HG02759 (cell line): ENCODE measurements at regions not wholly inside any gene's neighbourhood (a gene's known extent, or its start where the extent isn't known, plus 50 kb on each side); places are given as distances from the start of the nearest gene placed in this dataset.
"Not testable (repeated sequence)": the region's sequence is repeated elsewhere in the genome, so short reads cannot be mapped to it uniquely, and the experiment has no call there.

Experiments
- ATAC-seq: cut with Tn5 transposase; IDR thresholded peaks from one replicate; pipeline ENCODE4 v1.9.1; 2021; ENCODE audit warnings: mild to moderate bottlenecking, moderate library complexity; ENCODE audit not compliant: unreplicated experiment

GRCh38 chr10:44564361-44564760, 179.5 kb upstream of the CXCL12 start:
- ATAC-seq: no peak

- ATAC-seq: no peak
Measured at GRCh38 chr10:44564790-44565189, 179.9 kb upstream of the CXCL12 start.

GRCh38 chr10:44566786-44567185, 181.9 kb upstream of the CXCL12 start:
- no peak for ATAC-seq

GRCh38 chr10:44567471-44567870, 182.6 kb upstream of the CXCL12 start:
- no peak for ATAC-seq

- no peak for ATAC-seq
Measured at GRCh38 chr10:44569193-44570091, 184.5 kb upstream of the CXCL12 start.

- ATAC-seq: no peak
Measured at GRCh38 chr10:44571701-44572100, 186.8 kb upstream of the CXCL12 start.

- ATAC-seq: no peak
Measured at GRCh38 chr10:44572146-44572545, 187.2 kb upstream of the CXCL12 start.

GRCh38 chr10:44573821-44574220, 188.9 kb upstream of the CXCL12 start:
- no peak for ATAC-seq

- ATAC-seq: no peak
Measured at GRCh38 chr10:44574596-44575480, 189.9 kb upstream of the CXCL12 start.

- ATAC-seq: no peak
Measured at GRCh38 chr10:44575601-44576380, 190.9 kb upstream of the CXCL12 start.

- ATAC-seq: no peak
Measured at GRCh38 chr10:44576702-44577191, 191.8 kb upstream of the CXCL12 start.

- no peak for ATAC-seq
Measured at GRCh38 chr10:44577533-44577932, 192.6 kb upstream of the CXCL12 start.

GRCh38 chr10:44578271-44578670, 193.4 kb upstream of the CXCL12 start:
- no peak for ATAC-seq

GRCh38 chr10:44578963-44579362, 194.1 kb upstream of the CXCL12 start:
- not testable (repeated sequence) for ATAC-seq

- ATAC-seq: no peak
Measured at GRCh38 chr10:44581996-44582395, 197.1 kb upstream of the CXCL12 start.

- ATAC-seq: no peak
Measured at GRCh38 chr10:44587488-44588318, 202.8 kb upstream of the CXCL12 start.

- ATAC-seq: no peak
Measured at GRCh38 chr10:44589181-44589943, 204.5 kb upstream of the CXCL12 start.

- ATAC-seq: no peak
Measured at GRCh38 chr10:44589944-44590449, 205.1 kb upstream of the CXCL12 start.

- ATAC-seq: no peak
Measured at GRCh38 chr10:44591911-44592310, 207.0 kb upstream of the CXCL12 start.
